ENCODE measurements at regions not wholly inside any gene's neighbourhood (a gene's known extent, or its start where the extent isn't known, plus 50 kb on each side); places are given as distances from the start of the nearest gene placed in this dataset.

DNA sequence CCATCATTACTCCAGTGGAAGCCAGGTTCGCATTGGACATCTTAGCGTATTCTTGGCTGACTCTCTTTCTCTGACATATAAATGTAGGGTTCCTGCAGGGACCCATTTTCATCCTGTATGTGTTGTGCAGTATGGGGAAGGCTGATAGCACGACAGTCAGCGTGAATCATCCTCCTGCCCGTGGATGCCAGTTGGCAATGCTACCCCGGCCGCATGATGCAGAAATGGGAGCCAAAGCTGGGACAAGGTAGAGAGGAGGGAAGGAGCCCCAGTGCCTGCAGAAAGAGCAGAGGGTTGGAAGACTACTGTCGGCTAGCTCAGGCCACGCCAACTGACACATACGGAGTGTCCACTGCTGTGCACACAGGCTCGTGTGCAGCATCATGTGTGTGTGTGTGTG is 251.6 kb downstream of the SKAP2 start:
- H2AK5ac ChIP-seq (ENCODE audit: low read depth, low read length): no peak overlapping the region
- H3K36me3 ChIP-seq (ENCODE audit: control insufficient read depth in 2 of 4, insufficient read depth in 4 of 4, low read length in 3 of 4): no peaks in the 10 kb centered on the region
- H2BK20ac ChIP-seq (ENCODE audit: low read length): no peak overlapping the region
- ChIA-PET POLR2A (ENCODE audit: partially characterized antibody) (no interaction called here), CTCF (ENCODE audit: partially characterized antibody) (interaction anchor here (0.8 to 1.1 kb wide), 5 partner anchors 9 to 70 kb away, joined by 3 to 6 read pairs (median 4); no protein-coding TSS in a partner anchor)
- no peak overlapping the region for H2BK5ac ChIP-seq (ENCODE audit: low read depth, low read length)
- no peak overlapping the region for H2BK120ac ChIP-seq (replicated peaks; ENCODE audit: low read depth, low read length)
- H3K14ac ChIP-seq (ENCODE audit: insufficient read length): no peak overlapping the region
- H3K23me2 ChIP-seq (ENCODE audit: low read depth, low read length): no peaks in the 10 kb centered on the region
- no peaks in the 10 kb centered on the region for H3K79me2 ChIP-seq (ENCODE audit: control insufficient read depth in 1 of 2, insufficient read depth in 2 of 2, low read length in 2 of 2)
- no peaks in the 10 kb centered on the region; a peak in 1 of 7 replicates for H3K4me1 ChIP-seq (replicated peaks in 1 of 4; ENCODE audit: control insufficient read depth in 3 of 4, insufficient read depth in 4 of 4, low read length in 3 of 4)
- WGBS, 2 experiments (ENCODE audit: extremely low coverage in 1 of 2, insufficient coverage in 1 of 2, insufficient read length in 1 of 2, insufficient replicate concordance in 2 of 2, low coverage in 1 of 2, low lambda C conversion rate in 2 of 2, missing lambda C conversion rate in 1 of 2): 90% methylated on average over 11 of the region's 11 CpGs; no CpG with 5 or more reads in 1 of the 2 experiments
- no peak overlapping the region for H3K4me2 ChIP-seq (ENCODE audit: insufficient read depth in 1 of 2, low read depth in 2 of 2, low read length in 2 of 2)
- H3K4ac ChIP-seq (replicated peaks; ENCODE audit: insufficient read length, low read depth, low read length): no peak overlapping the region
- H4K20me1 ChIP-seq (replicated peaks in 1 of 2; ENCODE audit: control insufficient read depth in 1 of 2, insufficient read depth in 2 of 2, low read length in 2 of 2): no peaks in the 10 kb centered on the region
- no peak overlapping the region for H3K27ac ChIP-seq (ENCODE audit: low read depth, low read length)
- H2BK12ac ChIP-seq (ENCODE audit: low read depth, low read length): no peak overlapping the region; the same call in 1 of the 2 replicates
- TF ChIP-seq TBP (IDR thresholded peaks at IDR 0.05; ENCODE audit: low read depth, low read length) (no peak), SIX5 (IDR thresholded peaks at IDR 0.05; ENCODE audit: low read depth, low read length) (no peak), BCL11A (IDR thresholded peaks at IDR 0.05; ENCODE audit: low read depth in 2 of 2, low read length in 2 of 2) (no peak), JUN (IDR thresholded peaks at IDR 0.05; ENCODE audit: low read depth, low read length) (no peak), SP1 (IDR thresholded peaks at IDR 0.05; ENCODE audit: low read depth, low read length) (no peak), ASH2L (IDR thresholded peaks at IDR 0.05; ENCODE audit: low read length) (no peak), CHD1 (IDR thresholded peaks at IDR 0.05; ENCODE audit: low read depth, low read length) (no peak), SAP30 (IDR thresholded peaks at IDR 0.05; ENCODE audit: insufficient read depth, insufficient replicate concordance, low read length) (no peak)
- no peak overlapping the region for H3K23ac ChIP-seq (ENCODE audit: insufficient read length)
- no peak overlapping the region for H3K56ac ChIP-seq (replicated peaks; ENCODE audit: insufficient read length, low read depth, low read length)
- peak in 1 of 2 experiments; percentile 28 for DNase-seq (ENCODE audit: low read depth in 1 of 2, low spot score in 2 of 2)
- H4K5ac ChIP-seq (ENCODE audit: insufficient read length, low read depth, low read length): no peak overlapping the region
- H3K27me3 ChIP-seq (replicated peaks in 1 of 4; ENCODE audit: control insufficient read depth in 3 of 4, extremely low read depth in 1 of 4, insufficient read depth in 3 of 4, low read length in 3 of 4): no peaks in the 10 kb centered on the region
- no peak overlapping the region for H3K9ac ChIP-seq (replicated peaks in 1 of 4; ENCODE audit: extremely low read depth in 1 of 4, low read depth in 3 of 4, low read length in 3 of 4)
- no peaks in the 10 kb centered on the region for H3K79me1 ChIP-seq (ENCODE audit: low read depth, low read length)
- no peak overlapping the region for H4K8ac ChIP-seq (ENCODE audit: extremely low read depth, insufficient read depth, low read length)
- H3K4me3 ChIP-seq (ENCODE audit: extremely low read depth in 1 of 4, insufficient read depth in 2 of 4, low read depth in 3 of 4, low read length in 4 of 4): no peak overlapping the region
- no peak overlapping the region for H2AFZ ChIP-seq (ENCODE audit: low read length)
- H3K9me3 ChIP-seq (ENCODE audit: insufficient read depth in 2 of 2, low read depth in 1 of 2, low read length in 1 of 2): no peaks in the 10 kb centered on the region
- no peak overlapping the region for H4K91ac ChIP-seq (replicated peaks; ENCODE audit: insufficient read length, low read length)
- no peak overlapping the region for H2BK15ac ChIP-seq (ENCODE audit: low read length)
- H3K18ac ChIP-seq (ENCODE audit: extremely low read depth, low read length): no peak overlapping the region
- no peak for FAIRE-seq
